ENCODE measurements at regions not wholly inside any gene's neighbourhood (a gene's known extent, or its start where the extent isn't known, plus 50 kb on each side); places are given as distances from the start of the nearest gene placed in this dataset.

DNA sequence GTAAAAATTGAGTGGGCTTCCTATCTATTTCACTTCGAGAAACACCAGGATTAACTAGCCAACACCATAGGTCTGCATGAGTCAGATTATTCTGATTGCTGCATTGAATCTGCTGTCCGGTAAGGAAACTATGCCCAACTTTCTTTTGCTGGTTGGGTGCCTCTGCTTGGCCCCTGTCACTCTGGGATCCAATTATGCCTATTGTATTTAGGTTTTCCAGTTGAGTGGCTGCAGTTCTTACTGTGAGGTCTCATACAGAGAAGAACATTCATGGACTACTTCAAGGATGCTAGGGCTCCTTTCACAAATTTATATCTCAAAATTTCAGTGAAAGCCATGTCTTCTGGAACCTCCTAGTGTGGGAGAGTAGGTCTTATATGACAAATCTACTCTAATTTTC lies 215.1 kb upstream of the SORCS1 start:
- no peak overlapping the region for H3K14ac ChIP-seq (ENCODE audit: insufficient read length)
- H3K4me1 ChIP-seq (replicated peaks in 1 of 4; ENCODE audit: control insufficient read depth in 3 of 4, insufficient read depth in 4 of 4, low read length in 3 of 4): no peaks in the 10 kb centered on the region
- H3K9ac ChIP-seq (replicated peaks in 1 of 4; ENCODE audit: extremely low read depth in 1 of 4, low read depth in 3 of 4, low read length in 3 of 4): no peak overlapping the region
- H4K91ac ChIP-seq (replicated peaks; ENCODE audit: insufficient read length, low read length): no peak overlapping the region
- H2AFZ ChIP-seq (ENCODE audit: low read length): no peak overlapping the region
- H3K9me3 ChIP-seq (ENCODE audit: insufficient read depth in 2 of 2, low read depth in 1 of 2, low read length in 1 of 2): no peaks in the 10 kb centered on the region
- H2BK5ac ChIP-seq (ENCODE audit: low read depth, low read length): no peak overlapping the region
- ChIA-PET CTCF (ENCODE audit: partially characterized antibody) (no interaction called here), POLR2A (ENCODE audit: partially characterized antibody) (no interaction called here)
- H2BK15ac ChIP-seq (ENCODE audit: low read length): no peak overlapping the region
- DNase-seq (ENCODE audit: low read depth in 1 of 2, low spot score in 2 of 2) (no peak), FAIRE-seq (no peak)
- H2BK12ac ChIP-seq (ENCODE audit: low read depth, low read length): no peak overlapping the region
- H3K79me1 ChIP-seq (ENCODE audit: low read depth, low read length): no peaks in the 10 kb centered on the region
- H3K18ac ChIP-seq (ENCODE audit: extremely low read depth, low read length): no peak overlapping the region
- H3K23ac ChIP-seq (ENCODE audit: insufficient read length): no peak overlapping the region
- H4K8ac ChIP-seq (ENCODE audit: extremely low read depth, insufficient read depth, low read length): no peak overlapping the region
- H2AK5ac ChIP-seq (ENCODE audit: low read depth, low read length): no peak overlapping the region
- no peak overlapping the region for H3K4me3 ChIP-seq (ENCODE audit: extremely low read depth in 1 of 4, insufficient read depth in 2 of 4, low read depth in 3 of 4, low read length in 4 of 4)
- no peak overlapping the region for H3K4me2 ChIP-seq (ENCODE audit: insufficient read depth in 1 of 2, low read depth in 2 of 2, low read length in 2 of 2)
- H3K36me3 ChIP-seq (ENCODE audit: control insufficient read depth in 2 of 4, insufficient read depth in 4 of 4, low read length in 3 of 4): no peaks in the 10 kb centered on the region
- H3K27ac ChIP-seq (ENCODE audit: low read depth, low read length): no peak overlapping the region
- no peaks in the 10 kb centered on the region for H3K79me2 ChIP-seq (ENCODE audit: control insufficient read depth in 1 of 2, insufficient read depth in 2 of 2, low read length in 2 of 2)
- 91% methylated on average over 2 of the region's 2 CpGs; no CpG with 5 or more reads in 1 of the 2 experiments for WGBS, 2 experiments (ENCODE audit: extremely low coverage in 1 of 2, insufficient coverage in 1 of 2, insufficient read length in 1 of 2, insufficient replicate concordance in 2 of 2, low coverage in 1 of 2, low lambda C conversion rate in 2 of 2, missing lambda C conversion rate in 1 of 2)
- no peak overlapping the region for H2BK120ac ChIP-seq (replicated peaks; ENCODE audit: low read depth, low read length)
- no peaks in the 10 kb centered on the region for H3K27me3 ChIP-seq (replicated peaks in 1 of 4; ENCODE audit: control insufficient read depth in 3 of 4, extremely low read depth in 1 of 4, insufficient read depth in 3 of 4, low read length in 3 of 4)
- no peak overlapping the region for H3K4ac ChIP-seq (replicated peaks; ENCODE audit: insufficient read length, low read depth, low read length)
- H3K56ac ChIP-seq (replicated peaks; ENCODE audit: insufficient read length, low read depth, low read length): no peak overlapping the region
- H3K23me2 ChIP-seq (ENCODE audit: low read depth, low read length): no peaks in the 10 kb centered on the region
- H2BK20ac ChIP-seq (ENCODE audit: low read length): no peak overlapping the region
- no peak overlapping the region for H4K5ac ChIP-seq (ENCODE audit: insufficient read length, low read depth, low read length)
- no peaks in the 10 kb centered on the region for H4K20me1 ChIP-seq (replicated peaks in 1 of 2; ENCODE audit: control insufficient read depth in 1 of 2, insufficient read depth in 2 of 2, low read length in 2 of 2)
- no peak for TF ChIP-seq CEBPB (IDR thresholded peaks at IDR 0.05; ENCODE audit: low read depth, low read length)
- no peak for TF ChIP-seq HDAC2 (IDR thresholded peaks at IDR 0.05; ENCODE audit: borderline replicate concordance in 1 of 2, low read depth in 2 of 2, low read length in 2 of 2)
- TF ChIP-seq BACH1 (IDR thresholded peaks at IDR 0.05; ENCODE audit: low read length): no peak
- TF ChIP-seq, protein P1, sequence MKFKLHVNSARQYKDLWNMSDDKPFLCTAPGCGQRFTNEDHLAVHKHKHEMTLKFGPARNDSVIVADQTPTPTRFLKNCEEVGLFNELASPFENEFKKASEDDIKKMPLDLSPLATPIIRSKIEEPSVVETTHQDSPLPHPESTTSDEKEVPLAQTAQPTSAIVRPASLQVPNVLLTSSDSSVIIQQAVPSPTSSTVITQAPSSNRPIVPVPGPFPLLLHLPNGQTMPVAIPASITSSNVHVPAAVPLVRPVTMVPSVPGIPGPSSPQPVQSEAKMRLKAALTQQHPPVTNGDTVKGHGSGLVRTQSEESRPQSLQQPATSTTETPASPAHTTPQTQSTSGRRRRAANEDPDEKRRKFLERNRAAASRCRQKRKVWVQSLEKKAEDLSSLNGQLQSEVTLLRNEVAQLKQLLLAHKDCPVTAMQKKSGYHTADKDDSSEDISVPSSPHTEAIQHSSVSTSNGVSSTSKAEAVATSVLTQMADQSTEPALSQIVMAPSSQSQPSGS (IDR thresholded peaks at IDR 0.05; ENCODE audit: low read length): no peak
- no peak for TF ChIP-seq CHD1 (IDR thresholded peaks at IDR 0.05; ENCODE audit: low read depth, low read length)
- TF ChIP-seq EP300 (IDR thresholded peaks at IDR 0.05; ENCODE audit: borderline replicate concordance in 1 of 2, low read depth in 2 of 2, low read length in 2 of 2): no peak
